ENCODE measurements at regions not wholly inside any gene's neighbourhood (a gene's known extent, or its start where the extent isn't known, plus 50 kb on each side); places are given as distances from the start of the nearest gene placed in this dataset.

DNA sequence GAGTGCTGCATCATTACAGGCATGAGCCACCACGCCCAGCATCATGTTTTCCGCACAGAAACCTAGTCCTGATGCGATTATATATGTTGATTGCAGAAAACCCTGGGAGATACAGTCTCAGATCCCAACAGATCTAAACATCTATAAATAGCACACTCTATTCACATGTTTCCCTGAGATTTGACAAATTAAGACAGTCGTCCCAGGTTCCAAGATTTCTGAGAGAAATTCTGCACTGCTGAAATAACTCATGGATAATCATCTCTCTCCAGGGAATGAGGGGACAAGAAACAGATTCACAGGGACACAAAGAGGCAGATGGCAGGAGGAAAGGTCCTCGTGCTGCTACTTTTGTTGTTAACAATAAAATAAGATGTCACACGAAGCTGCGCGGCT is 393.1 kb upstream of the CELF2 start:
- no peaks in the 10 kb centered on the region for H3K36me3 ChIP-seq (replicated peaks; ENCODE audit: insufficient read depth, low read depth)
- no peaks in the 10 kb centered on the region for H3K4me1 ChIP-seq (ENCODE audit: insufficient read depth)
- TF ChIP-seq, protein P1, sequence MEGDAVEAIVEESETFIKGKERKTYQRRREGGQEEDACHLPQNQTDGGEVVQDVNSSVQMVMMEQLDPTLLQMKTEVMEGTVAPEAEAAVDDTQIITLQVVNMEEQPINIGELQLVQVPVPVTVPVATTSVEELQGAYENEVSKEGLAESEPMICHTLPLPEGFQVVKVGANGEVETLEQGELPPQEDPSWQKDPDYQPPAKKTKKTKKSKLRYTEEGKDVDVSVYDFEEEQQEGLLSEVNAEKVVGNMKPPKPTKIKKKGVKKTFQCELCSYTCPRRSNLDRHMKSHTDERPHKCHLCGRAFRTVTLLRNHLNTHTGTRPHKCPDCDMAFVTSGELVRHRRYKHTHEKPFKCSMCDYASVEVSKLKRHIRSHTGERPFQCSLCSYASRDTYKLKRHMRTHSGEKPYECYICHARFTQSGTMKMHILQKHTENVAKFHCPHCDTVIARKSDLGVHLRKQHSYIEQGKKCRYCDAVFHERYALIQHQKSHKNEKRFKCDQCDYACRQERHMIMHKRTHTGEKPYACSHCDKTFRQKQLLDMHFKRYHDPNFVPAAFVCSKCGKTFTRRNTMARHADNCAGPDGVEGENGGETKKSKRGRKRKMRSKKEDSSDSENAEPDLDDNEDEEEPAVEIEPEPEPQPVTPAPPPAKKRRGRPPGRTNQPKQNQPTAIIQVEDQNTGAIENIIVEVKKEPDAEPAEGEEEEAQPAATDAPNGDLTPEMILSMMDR (IDR thresholded peaks at IDR 0.05; ENCODE audit: poor library complexity), result no peak
- TF ChIP-seq EZH2 (IDR thresholded peaks at IDR 0.05; ENCODE audit: borderline replicate concordance) (no peak), EZH2phosphoT487 (IDR thresholded peaks at IDR 0.05; ENCODE audit: low read depth, severe bottlenecking, unreplicated experiment) (no peak)
- H3K9me2 ChIP-seq (replicated peaks; ENCODE audit: insufficient read depth), result no peaks in the 10 kb centered on the region
- no peak overlapping the region for H2AFZ ChIP-seq
- 87% methylated on average over 8 of the region's 8 CpGs for WGBS (ENCODE audit: low lambda C conversion rate, missing lambda C conversion rate)
- H3K4me3 ChIP-seq, result no peak overlapping the region
- H3K27me3 ChIP-seq, result no peaks in the 10 kb centered on the region
- H3K4me2 ChIP-seq, result no peak overlapping the region
- no peaks in the 10 kb centered on the region for H3K79me2 ChIP-seq
- no peak overlapping the region for H3K27ac ChIP-seq
- no peak for DNase-seq (ENCODE audit: low spot score)
- H3K9me3 ChIP-seq (ENCODE audit: low read depth), result no peaks in the 10 kb centered on the region
- no peaks in the 10 kb centered on the region for H4K20me1 ChIP-seq (ENCODE audit: insufficient read depth, poor library complexity, severe bottlenecking)

DNA sequence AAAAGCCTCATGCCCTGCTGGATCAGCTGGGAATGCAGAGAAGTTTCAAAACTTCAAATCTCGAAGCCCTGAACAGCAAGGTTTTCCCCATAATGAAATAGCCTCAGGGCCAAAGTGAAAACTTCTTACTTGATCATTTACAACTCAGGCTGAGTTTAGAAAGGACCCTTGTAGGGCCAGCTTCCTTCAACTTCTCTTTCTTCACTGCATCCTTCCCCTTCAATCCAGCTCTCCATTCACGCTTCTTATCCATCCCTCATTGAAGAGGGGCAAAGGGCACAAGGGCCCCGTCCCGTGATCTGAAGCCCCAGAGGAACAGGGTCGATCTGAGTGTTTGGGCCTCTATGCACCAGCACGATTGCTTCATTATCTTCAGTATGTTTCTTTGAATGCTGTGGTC is 392.2 kb upstream of the CELF2 start:
- 85% methylated on average over 6 of the region's 6 CpGs for WGBS (ENCODE audit: low lambda C conversion rate, missing lambda C conversion rate)
- H3K79me2 ChIP-seq, result no peaks in the 10 kb centered on the region
- no peak for DNase-seq (ENCODE audit: low spot score)
- H3K27ac ChIP-seq, result no peak overlapping the region
- TF ChIP-seq, protein P1 (IDR thresholded peaks at IDR 0.05; ENCODE audit: poor library complexity), result no peak
- no peak for TF ChIP-seq EZH2phosphoT487 (IDR thresholded peaks at IDR 0.05; ENCODE audit: low read depth, severe bottlenecking, unreplicated experiment)
- no peak for TF ChIP-seq EZH2 (IDR thresholded peaks at IDR 0.05; ENCODE audit: borderline replicate concordance)
- H3K4me3 ChIP-seq, result no peak overlapping the region
- H3K4me1 ChIP-seq (ENCODE audit: insufficient read depth), result no peaks in the 10 kb centered on the region
- H4K20me1 ChIP-seq (ENCODE audit: insufficient read depth, poor library complexity, severe bottlenecking), result no peaks in the 10 kb centered on the region
- no peaks in the 10 kb centered on the region for H3K36me3 ChIP-seq (replicated peaks; ENCODE audit: insufficient read depth, low read depth)
- no peaks in the 10 kb centered on the region for H3K27me3 ChIP-seq
- H3K9me2 ChIP-seq (replicated peaks; ENCODE audit: insufficient read depth), result no peaks in the 10 kb centered on the region
- H2AFZ ChIP-seq, result no peak overlapping the region
- no peaks in the 10 kb centered on the region for H3K9me3 ChIP-seq (ENCODE audit: low read depth)
- no peak overlapping the region for H3K4me2 ChIP-seq

DNA sequence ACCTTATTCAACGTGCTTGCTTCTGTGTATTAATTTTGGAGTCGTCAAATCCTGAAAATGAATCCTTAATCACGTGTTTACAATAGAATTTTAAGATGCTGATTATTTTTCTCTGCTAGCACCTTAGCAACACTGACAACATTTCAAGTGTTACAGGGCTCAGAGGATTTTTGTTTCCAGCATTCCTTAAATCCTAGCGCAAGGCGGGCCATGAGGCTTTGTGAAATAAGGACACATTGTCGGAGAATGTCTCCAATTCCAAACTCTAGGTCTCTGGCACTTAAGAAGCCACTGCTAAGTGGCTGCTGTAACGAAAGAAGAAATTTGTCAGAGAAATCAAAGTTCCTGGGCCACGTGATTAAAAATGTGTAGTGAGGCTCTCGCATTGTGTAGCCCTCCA is 390.9 kb upstream of the CELF2 start:
- no peaks in the 10 kb centered on the region for H3K9me2 ChIP-seq (replicated peaks; ENCODE audit: insufficient read depth)
- no peaks in the 10 kb centered on the region for H3K9me3 ChIP-seq (ENCODE audit: low read depth)
- H3K4me1 ChIP-seq (ENCODE audit: insufficient read depth), result no peaks in the 10 kb centered on the region
- no peak overlapping the region for H3K27ac ChIP-seq
- H2AFZ ChIP-seq, result no peak overlapping the region
- no peak overlapping the region for H3K4me3 ChIP-seq
- no peaks in the 10 kb centered on the region for H4K20me1 ChIP-seq (ENCODE audit: insufficient read depth, poor library complexity, severe bottlenecking)
- 79% methylated on average over 9 of the region's 9 CpGs for WGBS (ENCODE audit: low lambda C conversion rate, missing lambda C conversion rate)
- TF ChIP-seq, protein P1 (IDR thresholded peaks at IDR 0.05; ENCODE audit: poor library complexity), result no peak
- no peak for TF ChIP-seq EZH2phosphoT487 (IDR thresholded peaks at IDR 0.05; ENCODE audit: low read depth, severe bottlenecking, unreplicated experiment)
- no peak for TF ChIP-seq EZH2 (IDR thresholded peaks at IDR 0.05; ENCODE audit: borderline replicate concordance)
- DNase-seq (ENCODE audit: low spot score), result no peak
- H3K4me2 ChIP-seq, result no peak overlapping the region
- no peaks in the 10 kb centered on the region for H3K36me3 ChIP-seq (replicated peaks; ENCODE audit: insufficient read depth, low read depth)
- H3K27me3 ChIP-seq, result no peaks in the 10 kb centered on the region
- no peaks in the 10 kb centered on the region for H3K79me2 ChIP-seq

DNA sequence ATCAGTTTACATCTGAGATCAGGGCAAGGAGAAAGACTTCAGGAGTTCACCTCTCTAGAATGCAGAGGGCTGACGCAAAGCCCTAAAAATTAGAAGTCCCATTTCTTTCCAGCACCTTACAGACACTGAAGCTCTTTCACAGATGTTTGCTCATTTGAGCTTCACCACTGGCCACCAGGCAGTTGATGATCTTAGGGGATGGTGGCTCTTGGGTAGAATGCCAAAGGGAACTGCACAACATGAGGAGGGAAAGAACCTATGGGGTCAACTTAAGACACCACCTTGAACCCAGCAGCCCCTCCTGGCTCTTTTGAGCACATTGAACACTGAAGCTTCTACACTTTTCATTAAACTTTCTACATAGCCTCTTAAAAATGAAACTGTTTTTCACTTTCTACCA is 390.3 kb upstream of the CELF2 start:
- 91% methylated on average over 1 of the region's 1 CpG for WGBS (ENCODE audit: low lambda C conversion rate, missing lambda C conversion rate)
- Histone ChIP-seq H3K4me1 (ENCODE audit: insufficient read depth) (no peaks in the 10 kb centered on the region), H3K79me2 (no peaks in the 10 kb centered on the region), H3K9me3 (ENCODE audit: low read depth) (no peaks in the 10 kb centered on the region), H3K36me3 (replicated peaks; ENCODE audit: insufficient read depth, low read depth) (no peaks in the 10 kb centered on the region), H3K4me2 (no peak overlapping the region), H4K20me1 (ENCODE audit: insufficient read depth, poor library complexity, severe bottlenecking) (no peaks in the 10 kb centered on the region), H3K9me2 (replicated peaks; ENCODE audit: insufficient read depth) (no peaks in the 10 kb centered on the region), H3K4me3 (no peak overlapping the region), H3K27ac (no peak overlapping the region), H3K27me3 (no peaks in the 10 kb centered on the region), H2AFZ (no peak overlapping the region)
- DNase-seq (ENCODE audit: low spot score), result no peak
- TF ChIP-seq EZH2phosphoT487 (IDR thresholded peaks at IDR 0.05; ENCODE audit: low read depth, severe bottlenecking, unreplicated experiment) (no peak), EZH2 (IDR thresholded peaks at IDR 0.05; ENCODE audit: borderline replicate concordance) (no peak)
- TF ChIP-seq, protein P1 (IDR thresholded peaks at IDR 0.05; ENCODE audit: poor library complexity), result no peak
